ENCODE measurements at regions not wholly inside any gene's neighbourhood (a gene's known extent, or its start where the extent isn't known, plus 50 kb on each side); places are given as distances from the start of the nearest gene placed in this dataset.

DNA sequence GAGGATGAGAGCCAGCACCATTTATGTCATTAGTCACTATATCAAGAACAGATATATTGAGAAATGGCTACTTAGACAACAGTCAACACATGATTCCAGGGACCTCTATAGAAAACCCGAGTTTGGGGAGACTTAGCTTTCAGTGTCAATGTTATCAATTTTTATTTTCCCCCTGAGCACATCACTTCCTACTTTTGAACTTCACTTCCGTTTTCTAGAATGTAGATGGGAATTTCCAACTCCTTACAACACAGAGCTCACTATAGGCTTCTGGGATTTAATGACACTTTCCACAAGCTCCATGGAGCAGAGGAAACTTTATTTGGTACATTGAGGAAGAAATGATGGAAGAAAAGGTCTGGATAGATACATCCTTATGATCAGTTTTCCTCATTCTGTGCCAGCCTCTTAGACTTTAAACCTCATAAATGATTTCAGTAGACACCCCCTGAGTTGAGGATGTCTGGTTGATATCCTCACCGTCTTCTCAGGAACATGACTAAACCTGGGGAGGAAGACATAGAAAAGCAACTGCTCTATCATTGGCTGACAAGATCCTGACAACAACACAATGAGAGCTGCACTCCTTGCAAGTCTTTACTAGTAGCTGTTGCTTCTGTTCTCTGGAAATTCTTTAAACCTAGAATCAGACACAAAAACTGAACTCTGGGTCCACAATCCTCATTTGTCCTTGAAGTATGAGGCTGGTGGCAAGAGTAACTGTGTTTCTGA, 449.4 kb upstream of the OR4E1 start:
- TF ChIP-seq, protein P1, sequence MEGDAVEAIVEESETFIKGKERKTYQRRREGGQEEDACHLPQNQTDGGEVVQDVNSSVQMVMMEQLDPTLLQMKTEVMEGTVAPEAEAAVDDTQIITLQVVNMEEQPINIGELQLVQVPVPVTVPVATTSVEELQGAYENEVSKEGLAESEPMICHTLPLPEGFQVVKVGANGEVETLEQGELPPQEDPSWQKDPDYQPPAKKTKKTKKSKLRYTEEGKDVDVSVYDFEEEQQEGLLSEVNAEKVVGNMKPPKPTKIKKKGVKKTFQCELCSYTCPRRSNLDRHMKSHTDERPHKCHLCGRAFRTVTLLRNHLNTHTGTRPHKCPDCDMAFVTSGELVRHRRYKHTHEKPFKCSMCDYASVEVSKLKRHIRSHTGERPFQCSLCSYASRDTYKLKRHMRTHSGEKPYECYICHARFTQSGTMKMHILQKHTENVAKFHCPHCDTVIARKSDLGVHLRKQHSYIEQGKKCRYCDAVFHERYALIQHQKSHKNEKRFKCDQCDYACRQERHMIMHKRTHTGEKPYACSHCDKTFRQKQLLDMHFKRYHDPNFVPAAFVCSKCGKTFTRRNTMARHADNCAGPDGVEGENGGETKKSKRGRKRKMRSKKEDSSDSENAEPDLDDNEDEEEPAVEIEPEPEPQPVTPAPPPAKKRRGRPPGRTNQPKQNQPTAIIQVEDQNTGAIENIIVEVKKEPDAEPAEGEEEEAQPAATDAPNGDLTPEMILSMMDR (IDR thresholded peaks at IDR 0.05; ENCODE audit: control insufficient read depth, extremely low read depth, insufficient read depth), result no peak
- DNase-seq (ENCODE audit: low read depth), result no peak
- no peak overlapping the region for H3K4me3 ChIP-seq (ENCODE audit: low read depth, low read length)

DNA sequence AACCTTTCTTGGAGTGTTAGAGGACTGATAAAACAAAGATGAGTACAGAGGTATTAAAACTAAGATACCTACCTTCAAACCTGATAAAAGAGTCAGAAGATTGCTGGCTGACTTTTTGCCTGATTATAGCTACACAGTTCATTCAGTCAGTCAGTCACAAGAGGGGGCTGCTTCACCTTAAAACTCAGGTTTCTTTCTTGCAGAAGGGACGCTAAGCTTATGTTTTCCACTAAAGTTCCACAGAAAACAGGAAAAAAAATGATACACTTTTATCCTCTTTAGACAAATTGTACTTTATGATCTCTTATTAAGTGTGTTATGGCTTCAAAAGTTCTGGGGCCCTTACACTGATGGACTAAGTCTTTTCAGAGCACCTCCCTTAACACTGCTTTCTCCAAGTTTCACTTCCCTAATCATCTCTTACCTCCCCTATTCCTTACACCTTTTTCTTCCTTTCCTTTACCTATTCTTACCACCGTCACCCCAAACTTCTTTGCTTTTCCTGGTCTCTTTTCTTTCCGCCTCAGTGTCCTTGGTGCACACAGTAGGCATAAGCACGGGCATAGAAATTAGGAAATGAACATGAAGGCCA, 448.7 kb upstream of the OR4E1 start:
- H3K4me3 ChIP-seq (ENCODE audit: low read depth, low read length), result no peak overlapping the region
- no peak for DNase-seq (ENCODE audit: low read depth)
- TF ChIP-seq, protein P1 (IDR thresholded peaks at IDR 0.05; ENCODE audit: control insufficient read depth, extremely low read depth, insufficient read depth), result peak; percentile 36; the same call in 1 of the 2 replicates

DNA sequence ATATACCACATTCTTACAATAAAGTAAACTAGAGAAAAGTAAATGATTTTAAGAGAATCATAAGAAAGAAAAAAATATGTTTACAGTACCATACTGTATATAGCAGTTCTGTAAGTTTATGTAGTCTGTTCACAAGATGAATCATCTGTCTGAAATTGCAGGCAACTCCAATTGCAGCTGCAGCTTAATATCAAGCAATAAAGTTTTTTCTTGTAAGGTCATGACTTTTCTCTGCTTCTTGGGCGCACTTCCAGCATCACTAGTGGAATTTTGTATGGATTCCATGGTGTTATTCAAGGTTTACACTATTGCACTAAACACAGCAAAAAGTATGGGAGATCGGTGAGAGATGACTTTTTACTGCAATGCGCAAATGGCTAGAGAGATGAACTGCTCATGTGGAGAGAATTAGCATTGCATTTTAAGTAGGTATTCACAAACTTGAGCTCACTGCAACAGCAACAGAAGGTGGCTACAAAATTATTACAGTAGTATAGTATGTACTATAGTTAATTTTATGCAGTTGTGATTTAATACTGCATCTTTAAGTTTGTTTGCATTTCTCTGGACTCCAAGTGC, 445.4 kb upstream of the OR4E1 start:
- TF ChIP-seq, protein P1 (IDR thresholded peaks at IDR 0.05; ENCODE audit: control insufficient read depth, extremely low read depth, insufficient read depth), result no peak
- no peak overlapping the region for H3K4me3 ChIP-seq (ENCODE audit: low read depth, low read length)
- no peak for DNase-seq (ENCODE audit: low read depth)

DNA sequence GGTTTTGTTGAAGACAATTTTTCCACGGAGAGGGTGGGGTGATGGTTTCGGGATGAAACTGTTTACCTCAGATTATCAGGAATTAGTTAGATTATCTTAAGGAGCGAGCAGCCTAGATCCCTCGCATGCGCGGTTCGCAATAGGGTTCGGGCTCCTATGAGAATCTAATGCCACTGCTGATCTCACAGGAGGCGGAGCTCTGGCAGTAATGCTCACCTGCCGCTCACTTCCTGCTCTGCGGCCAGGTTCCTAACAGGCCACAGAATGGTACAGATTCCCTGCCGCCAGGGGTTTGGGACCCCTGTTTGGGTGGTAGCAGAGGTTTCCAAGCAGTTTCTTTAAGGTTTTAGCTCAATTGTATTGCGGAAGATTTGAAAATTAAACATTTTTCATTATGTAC, 439.8 kb upstream of the OR4E1 start:
- H3K4me3 ChIP-seq (ENCODE audit: low read depth, low read length), result no peak overlapping the region
- TF ChIP-seq, protein P1 (IDR thresholded peaks at IDR 0.05; ENCODE audit: control insufficient read depth, extremely low read depth, insufficient read depth), result no peak
- no peak for DNase-seq (ENCODE audit: low read depth)

DNA sequence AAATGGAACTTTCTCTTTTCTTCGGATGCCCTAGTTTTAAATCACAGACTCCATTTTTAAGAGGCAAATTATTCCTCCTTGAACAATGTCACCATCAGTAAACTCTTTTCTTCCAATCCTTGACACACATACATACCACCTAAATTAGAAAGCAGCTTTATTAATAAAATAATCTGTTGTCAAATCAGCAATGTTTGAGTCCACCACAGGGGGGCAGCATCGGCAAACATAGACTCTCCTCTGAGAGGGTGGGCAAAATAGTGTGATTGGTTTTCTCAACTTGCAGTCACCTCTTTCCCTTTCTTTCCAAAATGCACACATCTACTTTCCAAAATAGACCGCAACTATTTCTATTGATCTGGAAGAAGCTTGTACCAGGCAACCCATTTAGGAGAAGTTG, 438.4 kb upstream of the OR4E1 start:
- DNase-seq (ENCODE audit: low read depth), result no peak
- H3K4me3 ChIP-seq (ENCODE audit: low read depth, low read length), result no peak overlapping the region
- TF ChIP-seq, protein P1 (IDR thresholded peaks at IDR 0.05; ENCODE audit: control insufficient read depth, extremely low read depth, insufficient read depth), result peak; percentile 41

DNA sequence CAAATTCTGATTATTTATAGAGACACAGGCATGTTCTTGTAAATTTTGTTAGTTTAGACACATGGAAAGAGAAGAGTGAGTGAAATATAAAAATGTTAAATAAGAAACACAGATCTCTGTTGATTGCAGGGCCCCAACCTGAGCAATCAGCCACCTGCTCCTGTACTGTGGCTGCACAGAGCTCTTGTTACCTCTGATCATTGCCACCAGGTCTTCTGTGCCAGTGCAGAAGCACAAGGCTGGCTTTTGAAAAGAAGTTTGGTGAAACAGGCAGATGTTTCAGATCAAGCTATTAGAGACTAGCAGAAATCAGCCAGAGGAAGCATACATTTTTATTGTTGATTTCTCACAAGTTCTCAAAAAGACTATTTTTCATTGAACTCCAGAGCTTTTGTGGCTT, 434.1 kb upstream of the OR4E1 start:
- DNase-seq (ENCODE audit: low read depth), result no peak
- TF ChIP-seq, protein P1 (IDR thresholded peaks at IDR 0.05; ENCODE audit: control insufficient read depth, extremely low read depth, insufficient read depth), result no peak
- no peak overlapping the region for H3K4me3 ChIP-seq (ENCODE audit: low read depth, low read length)

Data from LNCaP clone FGC (cell line).